ENCODE measurements at regions not wholly inside any gene's neighbourhood (a gene's known extent, or its start where the extent isn't known, plus 50 kb on each side); places are given as distances from the start of the nearest gene placed in this dataset.

- DNase-seq: no peak
Observed at GRCh38 chr4:138014590-138015288, 227.4 kb downstream of the SLC7A11 start.

GRCh38 chr4:138013625-138014024 is 228.5 kb downstream of the SLC7A11 start:
- no peak for DNase-seq

- no peak for DNase-seq
Observed at GRCh38 chr4:138010639-138011038, 231.5 kb downstream of the SLC7A11 start.

DNA sequence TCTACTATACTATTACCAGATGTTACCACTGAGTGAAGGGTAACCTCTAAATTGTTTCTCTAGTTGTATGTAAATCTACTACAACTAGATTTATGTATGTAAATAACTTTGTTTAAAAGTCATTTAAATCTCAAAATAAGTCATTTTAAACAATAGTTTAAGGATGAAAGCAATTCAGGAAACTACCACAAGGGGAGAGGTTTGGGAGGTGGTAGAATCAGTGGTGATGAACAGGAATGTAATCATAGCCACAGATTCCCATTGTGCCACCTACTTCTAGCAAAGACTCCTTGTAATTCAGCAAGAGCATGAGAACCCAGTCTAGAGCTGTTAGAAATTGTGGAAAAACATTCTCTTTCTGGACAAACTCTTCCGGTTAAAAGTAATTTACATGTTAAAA is 234.6 kb downstream of the SLC7A11 start:
- DNase-seq: no peak

GRCh38 chr4:138005486-138005885 is 236.7 kb downstream of the SLC7A11 start:
- DNase-seq: no peak

- no peak for DNase-seq
Observed at GRCh38 chr4:138003248-138003647, 238.9 kb downstream of the SLC7A11 start.

DNA sequence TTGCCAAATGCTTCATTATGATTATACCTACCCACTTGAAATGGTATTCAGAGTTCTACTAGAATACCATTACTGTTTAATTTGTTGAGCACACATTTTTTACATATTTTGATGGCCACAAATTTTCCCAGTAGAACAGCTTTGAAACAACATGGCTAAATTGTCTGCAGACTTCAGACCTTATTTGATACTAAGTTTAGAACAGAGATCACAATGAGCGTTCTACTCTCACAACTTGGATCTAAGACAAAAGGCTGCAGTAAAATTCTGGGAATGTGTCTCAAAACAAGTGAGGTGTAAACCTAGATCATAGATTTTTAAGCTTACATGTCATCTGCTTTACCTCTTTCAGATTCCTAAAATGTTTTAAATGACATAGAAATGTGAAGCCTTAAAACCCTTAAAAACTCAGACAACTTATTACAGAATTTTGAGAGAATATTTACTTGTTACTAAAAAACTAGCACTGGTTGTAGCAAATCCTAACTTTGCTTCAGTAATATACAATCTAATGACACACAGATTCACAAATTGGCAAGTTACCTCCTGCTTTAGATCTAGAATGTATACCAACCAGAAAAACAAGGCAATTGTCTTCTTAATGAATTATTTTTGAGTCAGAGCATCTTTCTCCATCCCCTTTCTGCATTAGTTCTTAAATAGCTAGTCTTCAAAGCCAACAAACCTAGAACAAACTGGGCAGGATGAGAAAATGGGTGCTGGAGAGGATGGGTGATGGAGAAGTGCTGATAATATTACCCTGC is 243.3 kb downstream of the SLC7A11 start:
- no peak for DNase-seq

- DNase-seq: no peak
Observed at GRCh38 chr4:137997496-137997895, 244.7 kb downstream of the SLC7A11 start.

DNA sequence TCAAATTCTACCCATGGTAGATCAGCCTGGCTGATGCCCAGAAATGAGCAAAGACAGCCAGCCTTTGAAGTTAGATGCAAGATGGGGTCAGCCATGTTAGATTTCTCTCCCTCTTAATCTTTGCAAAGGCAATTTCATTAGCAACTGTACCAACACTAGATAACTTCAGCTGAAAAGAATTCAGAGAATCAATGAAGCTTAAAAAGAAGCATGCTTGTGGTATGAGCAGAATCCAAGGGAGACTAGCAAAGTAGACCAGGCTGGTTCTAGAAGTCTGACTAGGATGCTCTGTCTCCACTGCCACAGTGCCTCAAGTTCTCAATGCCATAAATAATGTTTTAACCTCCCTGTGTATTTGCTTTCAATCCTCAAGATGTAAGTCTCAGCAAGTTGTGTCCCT is 247.3 kb downstream of the SLC7A11 start:
- no peak for DNase-seq

DNA sequence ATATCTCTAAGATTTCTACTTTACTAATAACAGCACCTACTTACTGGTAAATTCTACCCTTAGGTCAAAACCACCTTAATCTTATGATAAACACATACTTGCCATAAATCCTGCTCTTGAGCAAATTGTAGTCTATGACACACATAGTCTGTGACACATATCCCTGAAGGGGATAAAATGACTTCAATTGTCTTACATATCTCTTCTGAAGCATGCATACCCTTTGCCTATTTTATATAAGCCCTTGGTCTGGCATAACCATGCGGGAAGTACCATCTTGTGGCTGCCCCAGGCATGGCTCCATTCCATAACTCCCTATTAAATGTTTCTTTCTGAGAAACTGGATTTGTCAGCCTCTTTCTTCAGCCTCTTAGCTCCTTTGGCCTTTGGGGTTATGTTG is 248.9 kb downstream of the SLC7A11 start:
- no peak for DNase-seq

GRCh38 chr4:137981277-137981676 is 260.9 kb downstream of the SLC7A11 start:
- DNase-seq: no peak

GRCh38 chr4:137980641-137981040 is 261.5 kb downstream of the SLC7A11 start:
- DNase-seq: no peak

- no peak for DNase-seq
Observed at GRCh38 chr4:137979938-137980337, 262.2 kb downstream of the SLC7A11 start.

- no peak for DNase-seq
Observed at GRCh38 chr4:137968956-137969678, 273.0 kb downstream of the SLC7A11 start.

DNA sequence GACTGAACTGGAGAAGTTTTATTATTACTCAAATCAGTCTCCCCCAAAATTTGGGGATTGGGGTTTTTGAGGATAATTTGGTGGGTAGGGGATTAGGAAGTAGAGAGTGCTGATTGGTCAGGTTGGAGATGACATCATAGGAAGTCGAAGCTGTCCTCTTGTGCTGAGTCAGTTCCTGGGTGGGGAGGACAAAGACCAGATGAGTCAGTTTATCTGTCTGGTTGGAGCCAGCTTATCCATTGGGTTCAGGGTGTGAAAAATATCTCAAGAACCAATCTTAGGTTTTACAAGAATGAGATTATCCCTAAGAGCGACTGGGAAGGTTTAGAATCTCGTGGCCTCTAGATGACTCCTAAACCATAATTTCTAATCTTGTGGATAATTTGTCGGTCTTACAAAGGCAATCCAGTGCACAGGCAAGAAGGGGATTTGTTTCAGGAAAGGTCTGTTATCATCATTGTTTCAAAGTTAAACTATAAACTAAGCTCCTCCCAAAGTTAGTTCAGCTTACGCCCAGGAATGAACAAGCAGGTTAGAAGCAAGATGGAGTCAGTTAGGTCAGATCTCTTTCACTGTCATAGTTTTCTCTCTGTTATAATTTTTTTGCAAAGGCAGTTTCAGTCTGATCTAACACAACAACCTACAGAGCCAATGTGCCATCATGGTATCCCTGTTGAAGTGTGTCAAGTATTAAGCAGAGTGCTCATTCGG is 274.5 kb downstream of the SLC7A11 start:
- no peak for DNase-seq

GRCh38 chr4:137966504-137966903 is 275.6 kb downstream of the SLC7A11 start:
- no peak for DNase-seq

- DNase-seq: no peak
Observed at GRCh38 chr4:137961051-137961438, 281.1 kb downstream of the SLC7A11 start.

- DNase-seq: no peak
Observed at GRCh38 chr4:137960371-137961050, 281.6 kb downstream of the SLC7A11 start.

DNA sequence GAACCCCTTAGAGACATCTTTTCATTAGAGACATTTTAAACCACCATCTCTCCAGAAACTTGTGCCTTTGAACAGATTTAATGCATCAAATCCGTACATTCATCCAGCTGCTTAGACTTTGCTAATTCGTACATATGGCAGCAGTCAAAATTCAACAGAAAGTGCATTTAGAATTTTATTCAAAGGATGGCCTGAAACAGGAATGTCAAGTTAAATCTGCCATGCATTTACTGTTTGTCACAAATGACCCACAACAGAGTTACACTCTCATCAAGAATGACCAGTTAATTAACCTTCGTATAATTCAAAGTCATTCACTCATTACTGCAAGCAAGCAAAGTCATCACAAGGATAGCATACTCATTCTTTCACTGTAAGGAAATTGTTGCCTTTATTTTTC is 284.3 kb downstream of the SLC7A11 start:
- no peak for DNase-seq

DNA sequence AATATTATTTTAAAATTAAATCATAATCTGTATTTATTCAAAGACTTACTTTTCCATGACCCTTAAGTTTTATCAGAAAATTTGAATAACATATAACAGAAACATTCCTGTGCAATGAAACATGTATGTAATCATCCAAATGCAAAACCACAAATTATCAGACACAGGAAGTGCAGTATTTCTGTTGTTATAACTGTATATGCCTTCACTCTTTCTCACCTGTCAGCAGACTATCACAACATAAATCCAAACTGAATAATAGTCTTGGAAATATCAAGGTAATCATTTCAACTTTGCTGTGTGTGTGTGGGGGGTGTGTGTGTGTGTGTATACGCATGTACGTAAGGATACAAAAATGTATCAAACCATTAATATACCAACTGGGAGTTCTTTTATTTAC is 285.9 kb downstream of the SLC7A11 start:
- DNase-seq: no peak

GRCh38 chr4:137955595-137955994 is 286.6 kb downstream of the SLC7A11 start:
- no peak for DNase-seq

DNA sequence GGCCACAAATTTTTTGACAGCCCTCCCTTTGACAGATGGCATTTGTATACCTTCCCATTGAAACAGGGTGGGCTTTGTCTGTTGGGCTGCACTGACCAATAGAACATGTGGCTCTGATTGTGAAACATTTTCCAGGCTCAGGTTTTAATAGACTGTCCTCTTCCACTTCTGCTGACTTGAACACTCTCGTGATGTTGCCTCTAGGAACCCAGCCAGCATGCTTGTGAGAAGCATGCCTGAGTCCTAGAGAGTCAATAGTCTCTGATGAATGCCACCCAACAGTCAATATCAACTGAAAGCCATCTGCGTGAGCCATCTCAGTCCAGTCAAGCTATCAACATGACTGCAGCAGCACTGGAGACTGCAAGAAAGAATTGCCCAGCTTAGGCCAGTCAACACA is 290.0 kb downstream of the SLC7A11 start:
- DNase-seq: no peak

DNA sequence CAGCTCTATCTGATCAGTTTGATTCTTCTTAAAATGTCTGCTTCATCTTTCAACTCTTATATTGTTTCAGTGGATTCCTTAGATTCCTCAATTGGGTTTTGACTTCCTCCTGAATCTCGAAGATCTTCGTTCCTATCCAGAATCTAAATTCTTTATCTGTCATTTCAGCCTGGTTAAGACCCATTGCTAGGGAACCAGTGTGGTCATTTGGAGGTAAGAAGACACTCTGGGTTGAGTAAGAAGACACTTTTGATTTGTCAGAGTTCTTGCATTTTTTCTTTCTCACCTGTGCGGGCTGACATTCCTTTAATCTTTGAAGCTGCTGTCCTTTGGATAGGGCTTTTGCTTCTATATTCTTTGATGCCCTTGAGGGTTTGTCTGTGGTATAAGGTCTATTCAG is 291.9 kb downstream of the SLC7A11 start:
- DNase-seq: no peak

Measured in NCI-H524 treated with DMSO at 0.1 percent for 48 hours (cell line).